ENCODE measurements at regions not wholly inside any gene's neighbourhood (a gene's known extent, or its start where the extent isn't known, plus 50 kb on each side); places are given as distances from the start of the nearest gene placed in this dataset.

DNA sequence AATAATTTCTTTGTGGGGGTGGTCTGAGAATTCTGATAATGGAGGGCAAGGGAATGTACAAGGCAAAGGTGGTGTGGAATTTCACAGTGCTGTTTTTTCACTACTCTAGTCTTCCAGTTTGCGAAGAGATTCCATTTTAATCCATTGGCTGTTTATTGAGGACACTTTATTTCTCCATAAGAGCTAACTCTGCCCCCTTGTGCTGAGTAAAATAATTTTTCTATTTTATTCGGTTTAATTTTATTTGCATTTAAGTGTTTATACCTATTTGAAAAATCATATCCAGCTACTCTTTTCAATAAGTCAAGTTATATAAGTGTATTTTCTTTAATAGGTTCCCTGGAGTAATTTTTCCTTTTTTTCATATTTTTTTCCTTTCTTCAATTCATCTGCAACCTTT is 840.1 kb downstream of the TUSC7 start:
- TF ChIP-seq, protein P1, sequence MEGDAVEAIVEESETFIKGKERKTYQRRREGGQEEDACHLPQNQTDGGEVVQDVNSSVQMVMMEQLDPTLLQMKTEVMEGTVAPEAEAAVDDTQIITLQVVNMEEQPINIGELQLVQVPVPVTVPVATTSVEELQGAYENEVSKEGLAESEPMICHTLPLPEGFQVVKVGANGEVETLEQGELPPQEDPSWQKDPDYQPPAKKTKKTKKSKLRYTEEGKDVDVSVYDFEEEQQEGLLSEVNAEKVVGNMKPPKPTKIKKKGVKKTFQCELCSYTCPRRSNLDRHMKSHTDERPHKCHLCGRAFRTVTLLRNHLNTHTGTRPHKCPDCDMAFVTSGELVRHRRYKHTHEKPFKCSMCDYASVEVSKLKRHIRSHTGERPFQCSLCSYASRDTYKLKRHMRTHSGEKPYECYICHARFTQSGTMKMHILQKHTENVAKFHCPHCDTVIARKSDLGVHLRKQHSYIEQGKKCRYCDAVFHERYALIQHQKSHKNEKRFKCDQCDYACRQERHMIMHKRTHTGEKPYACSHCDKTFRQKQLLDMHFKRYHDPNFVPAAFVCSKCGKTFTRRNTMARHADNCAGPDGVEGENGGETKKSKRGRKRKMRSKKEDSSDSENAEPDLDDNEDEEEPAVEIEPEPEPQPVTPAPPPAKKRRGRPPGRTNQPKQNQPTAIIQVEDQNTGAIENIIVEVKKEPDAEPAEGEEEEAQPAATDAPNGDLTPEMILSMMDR (IDR thresholded peaks at IDR 0.05): peak in 2 of 6 experiments; percentile 11 to 13
- no peak for TF ChIP-seq POLR2A (IDR thresholded peaks at IDR 0.05)

Measured in thyroid gland (tissue), 4 donors.